ENCODE measurements at regions not wholly inside any gene's neighbourhood (a gene's known extent, or its start where the extent isn't known, plus 50 kb on each side); places are given as distances from the start of the nearest gene placed in this dataset.
"Not testable (repeated sequence)": the region's sequence is repeated elsewhere in the genome, so short reads cannot be mapped to it uniquely, and the experiment has no call there.

GRCh38 chr12:116667752-116668151, 70.1 kb downstream of the SPRING1 start (continued):
- TF ChIP-seq CTCF (IDR thresholded peaks at IDR 0.05; ENCODE audit: control extremely low read depth in 1 of 3, insufficient read depth in 1 of 3, low read depth in 1 of 3, low read length in 3 of 3) (no peak), RFX5 (IDR thresholded peaks at IDR 0.05; ENCODE audit: borderline replicate concordance, low read depth, low read length) (no peak), POLR2AphosphoS5 (IDR thresholded peaks at IDR 0.05; ENCODE audit: low read depth, low read length) (no peak)

- H3K27ac ChIP-seq (ENCODE audit: low read depth, low read length); H2BK15ac ChIP-seq (ENCODE audit: low read length); H2BK12ac ChIP-seq (ENCODE audit: low read depth, low read length); H3K4me3 ChIP-seq (ENCODE audit: extremely low read depth in 1 of 4, insufficient read depth in 2 of 4, low read depth in 3 of 4, low read length in 4 of 4); H2BK5ac ChIP-seq (ENCODE audit: low read depth, low read length); H3K27me3 ChIP-seq (replicated peaks in 1 of 4; ENCODE audit: control insufficient read depth in 3 of 4, extremely low read depth in 1 of 4, insufficient read depth in 3 of 4, low read length in 3 of 4); H3K4ac ChIP-seq (replicated peaks; ENCODE audit: insufficient read length, low read depth, low read length); H2BK120ac ChIP-seq (replicated peaks; ENCODE audit: low read depth, low read length); H3K79me1 ChIP-seq (ENCODE audit: low read depth, low read length); POLR2A ChIA-PET (ENCODE audit: partially characterized antibody); H3K9me3 ChIP-seq (ENCODE audit: insufficient read depth in 2 of 2, low read depth in 1 of 2, low read length in 1 of 2); H3K4me2 ChIP-seq (ENCODE audit: insufficient read depth in 1 of 2, low read depth in 2 of 2, low read length in 2 of 2); H4K8ac ChIP-seq (ENCODE audit: extremely low read depth, insufficient read depth, low read length); H3K18ac ChIP-seq (ENCODE audit: extremely low read depth, low read length); H3K79me2 ChIP-seq (ENCODE audit: control insufficient read depth in 1 of 2, insufficient read depth in 2 of 2, low read length in 2 of 2); H3K14ac ChIP-seq (ENCODE audit: insufficient read length); H4K5ac ChIP-seq (ENCODE audit: insufficient read length, low read depth, low read length); H2AFZ ChIP-seq (ENCODE audit: low read length); H3K23me2 ChIP-seq (ENCODE audit: low read depth, low read length); DNase-seq (ENCODE audit: low read depth in 1 of 2, low spot score in 2 of 2); FAIRE-seq; H3K9ac ChIP-seq (replicated peaks in 1 of 4; ENCODE audit: extremely low read depth in 1 of 4, low read depth in 3 of 4, low read length in 3 of 4); H3K36me3 ChIP-seq (ENCODE audit: control insufficient read depth in 2 of 4, insufficient read depth in 4 of 4, low read length in 3 of 4); H4K20me1 ChIP-seq (replicated peaks in 1 of 2; ENCODE audit: control insufficient read depth in 1 of 2, insufficient read depth in 2 of 2, low read length in 2 of 2); H3K56ac ChIP-seq (replicated peaks; ENCODE audit: insufficient read length, low read depth, low read length); H2AK5ac ChIP-seq (ENCODE audit: low read depth, low read length); H4K91ac ChIP-seq (replicated peaks; ENCODE audit: insufficient read length, low read length); H3K23ac ChIP-seq (ENCODE audit: insufficient read length): not testable (repeated sequence)
- peaks cover 3 to 12% (median 8%) of the 10 kb centered on the region in 4 experiments; a peak in 6 of 7 replicates for H3K4me1 ChIP-seq (replicated peaks in 1 of 4; ENCODE audit: control insufficient read depth in 3 of 4, insufficient read depth in 4 of 4, low read length in 3 of 4)
- WGBS, 2 experiments (ENCODE audit: extremely low coverage in 1 of 2, insufficient coverage in 1 of 2, insufficient read length in 1 of 2, insufficient replicate concordance in 2 of 2, low coverage in 1 of 2, low lambda C conversion rate in 2 of 2, missing lambda C conversion rate in 1 of 2) = 93% methylated on average over 8 of the region's 8 CpGs; no CpG with 5 or more reads in 1 of the 2 experiments
- H2BK20ac ChIP-seq (ENCODE audit: low read length) = 0 out of 2 replicates have a peak overlapping the region, but pooled peaks have one; percentile 61
- CTCF ChIA-PET (ENCODE audit: partially characterized antibody) = interaction anchor here (1.3 kb wide), 1 partner anchor 21 kb away, joined by 7 read pairs; no protein-coding TSS in a partner anchor
Measured at GRCh38 chr12:116666829-116667228, 71.0 kb downstream of the SPRING1 start.

Data from H1 (cell line).